ENCODE measurements at regions not wholly inside any gene's neighbourhood (a gene's known extent, or its start where the extent isn't known, plus 50 kb on each side); places are given as distances from the start of the nearest gene placed in this dataset.

- DNase-seq = no peak
- peaks cover 0 to 32% (median 9%) of the 10 kb centered on the region in 12 donors for H3K4me1 ChIP-seq
- H3K4me3 ChIP-seq = no peak overlapping the region
- H3K9me3 ChIP-seq = peaks cover 0 to 11% (median 2%) of the 10 kb centered on the region in 12 donors
- H3K27me3 ChIP-seq = peaks cover 0 to 15% (median 0%) of the 10 kb centered on the region in 9 donors
- TF ChIP-seq POLR2A (IDR thresholded peaks at IDR 0.05) (no peak), CTCF (IDR thresholded peaks at IDR 0.05) (no peak)
- H3K27ac ChIP-seq = no peak overlapping the region
- WGBS, 4 donors = 62 to 76% (median 72%) methylated on average over 8 of the region's 8 CpGs
- intact Hi-C loops (cut with DNase I) = no loop called here
- ATAC-seq = peak in 1 of 4 donors; percentile 45
- H3K36me3 ChIP-seq = no peaks in the 10 kb centered on the region
These were observed 296.4 kb downstream of the CYP26B1 start for GRCh38 chr2:71851094-71851750.

- 68 to 84% (median 81%) methylated on average over 8 of the region's 8 CpGs for WGBS, 4 donors
- H3K4me1 ChIP-seq = peaks cover 0 to 32% (median 9%) of the 10 kb centered on the region in 12 donors
- no peaks in the 10 kb centered on the region for H3K36me3 ChIP-seq
- TF ChIP-seq CTCF (IDR thresholded peaks at IDR 0.05) (no peak), POLR2A (IDR thresholded peaks at IDR 0.05) (no peak)
- H3K27ac ChIP-seq = no peak overlapping the region
- peaks cover 0 to 10% (median 0%) of the 10 kb centered on the region in 9 donors for H3K27me3 ChIP-seq
- ATAC-seq = peak in 2 of 4 donors; percentile 24 to 36
- no peak overlapping the region for H3K4me3 ChIP-seq
- intact Hi-C loops (cut with DNase I) = no loop called here
- peaks cover 0 to 3% (median 0%) of the 10 kb centered on the region in 12 donors for H3K9me3 ChIP-seq
- peak in 1 of 5 donors; percentile 38 for DNase-seq
These were observed 297.3 kb downstream of the CYP26B1 start for GRCh38 chr2:71850306-71850801.

- Histone ChIP-seq H3K27me3 (peaks cover 0 to 10% (median 0%) of the 10 kb centered on the region in 9 donors), H3K4me1 (peaks cover 0 to 32% (median 9%) of the 10 kb centered on the region in 12 donors), H3K4me3 (no peak overlapping the region), H3K36me3 (no peaks in the 10 kb centered on the region), H3K27ac (no peak overlapping the region), H3K9me3 (no peaks in the 10 kb centered on the region)
- no peak for ATAC-seq
- WGBS, 4 donors = 85 to 89% (median 87%) methylated on average over 10 of the region's 10 CpGs
- intact Hi-C loops (cut with DNase I) = no loop called here
- no peak for TF ChIP-seq CTCF (IDR thresholded peaks at IDR 0.05)
- TF ChIP-seq POLR2A (IDR thresholded peaks at IDR 0.05) = no peak
- DNase-seq = no peak
These were observed 297.9 kb downstream of the CYP26B1 start for GRCh38 chr2:71849607-71850305.

- DNase-seq (no peak), ATAC-seq (no peak)
- H3K4me1 ChIP-seq = peaks cover 0 to 32% (median 9%) of the 10 kb centered on the region in 12 donors
- no peak for TF ChIP-seq POLR2A (IDR thresholded peaks at IDR 0.05)
- TF ChIP-seq CTCF (IDR thresholded peaks at IDR 0.05) = no peak
- no peak overlapping the region for H3K27ac ChIP-seq
- peaks cover 0 to 14% (median 0%) of the 10 kb centered on the region in 9 donors for H3K27me3 ChIP-seq
- H3K36me3 ChIP-seq = no peaks in the 10 kb centered on the region
- 85 to 94% (median 93%) methylated on average over 6 of the region's 6 CpGs for WGBS, 4 donors
- intact Hi-C loops (cut with DNase I) = no loop called here
- no peaks in the 10 kb centered on the region for H3K9me3 ChIP-seq
- no peak overlapping the region for H3K4me3 ChIP-seq
These were observed 298.6 kb downstream of the CYP26B1 start for GRCh38 chr2:71849111-71849510.

All from heart left ventricle (tissue), 16 donors.